BJ (cell line): ENCODE measurements at regions not wholly inside any gene's neighbourhood (a gene's known extent, or its start where the extent isn't known, plus 50 kb on each side); places are given as distances from the start of the nearest gene placed in this dataset.

ENCODE experiments used
- CTCF ChIA-PET: fragments of 350-600 bp; formaldehyde crosslinking; extraction: SDS; loops from one replicate; lab custom pipeline; 2021; ENCODE audit warnings: antibody characterized with exemption, inconsistent platforms; lab: Yijun Ruan, JAX
- POLR2A ChIA-PET: fragments of 300-600 bp; sonication (Branson Sonifier 250); formaldehyde crosslinking; extraction: SDS; loops from one replicate; lab custom pipeline; 2021; ENCODE audit warnings: antibody characterized with exemption; lab: Charles Lee
- DNase-seq: peaks from one replicate; pipeline ENCODE4 v3.0.0-alpha.2; 2011; ENCODE audit warnings: low read depth
- H3K27me3 ChIP-seq: 2 replicates; pipeline ENCODE4 v1.6.0; 2011; ENCODE audit warnings: low read length; ENCODE audit not compliant: control insufficient read depth, insufficient read depth
- H3K36me3 ChIP-seq: 2 replicates; pipeline ENCODE4 v1.5.1; 2011; ENCODE audit warnings: low read length; ENCODE audit not compliant: control insufficient read depth, insufficient read depth
- H3K4me3 ChIP-seq: 2 replicates; pipeline ENCODE4 v1.5.1; 2011; ENCODE audit warnings: low read depth, mild to moderate bottlenecking, control low read depth, low read length
- TF ChIP-seq, protein P1 (sequence below): IDR thresholded peaks from 2 replicates; pipeline ENCODE4 v1.5.1; 2011; ENCODE audit warnings: low read depth, mild to moderate bottlenecking, control low read depth, inconsistent platforms, low read length, moderate library complexity; ENCODE audit not compliant: insufficient read depth

DNA sequence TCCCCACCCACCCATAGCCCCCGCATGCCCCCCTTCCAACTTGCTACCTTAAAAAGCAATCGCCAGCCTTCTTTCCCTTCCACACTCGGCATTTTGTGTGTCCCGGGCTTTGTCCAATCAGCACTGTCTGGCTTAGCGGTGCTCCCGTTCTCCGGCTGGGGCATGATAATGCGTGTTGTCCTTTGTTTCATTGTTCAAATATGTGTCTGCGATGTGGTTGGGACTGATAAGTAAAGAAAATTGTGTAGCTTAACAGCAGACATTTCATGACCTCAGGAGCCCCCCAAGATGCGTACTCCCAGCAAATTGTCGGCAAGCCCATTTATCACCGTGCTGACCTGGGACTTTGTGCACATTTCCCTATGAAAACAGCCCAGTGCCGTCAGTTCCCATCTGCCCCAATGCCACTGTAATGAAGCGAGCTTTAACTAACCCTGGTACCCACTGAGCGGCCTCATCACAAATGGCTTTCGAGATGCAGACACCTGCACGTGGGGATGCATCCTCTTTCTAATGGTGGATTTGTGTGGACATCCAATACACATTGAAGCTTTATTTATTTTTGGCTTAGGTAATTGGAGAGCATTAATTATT is 167.0 kb upstream of the E2F8 start:
- no peak for DNase-seq
- CTCF ChIA-PET = interaction anchor here (1.1 to 2.1 kb wide), 2 partner anchors 8 to 25 kb away, joined by 3 to 14 read pairs; no protein-coding TSS in a partner anchor
- POLR2A ChIA-PET = no interaction called here
- no peaks in the 10 kb centered on the region for H3K36me3 ChIP-seq
- TF ChIP-seq, protein P1, sequence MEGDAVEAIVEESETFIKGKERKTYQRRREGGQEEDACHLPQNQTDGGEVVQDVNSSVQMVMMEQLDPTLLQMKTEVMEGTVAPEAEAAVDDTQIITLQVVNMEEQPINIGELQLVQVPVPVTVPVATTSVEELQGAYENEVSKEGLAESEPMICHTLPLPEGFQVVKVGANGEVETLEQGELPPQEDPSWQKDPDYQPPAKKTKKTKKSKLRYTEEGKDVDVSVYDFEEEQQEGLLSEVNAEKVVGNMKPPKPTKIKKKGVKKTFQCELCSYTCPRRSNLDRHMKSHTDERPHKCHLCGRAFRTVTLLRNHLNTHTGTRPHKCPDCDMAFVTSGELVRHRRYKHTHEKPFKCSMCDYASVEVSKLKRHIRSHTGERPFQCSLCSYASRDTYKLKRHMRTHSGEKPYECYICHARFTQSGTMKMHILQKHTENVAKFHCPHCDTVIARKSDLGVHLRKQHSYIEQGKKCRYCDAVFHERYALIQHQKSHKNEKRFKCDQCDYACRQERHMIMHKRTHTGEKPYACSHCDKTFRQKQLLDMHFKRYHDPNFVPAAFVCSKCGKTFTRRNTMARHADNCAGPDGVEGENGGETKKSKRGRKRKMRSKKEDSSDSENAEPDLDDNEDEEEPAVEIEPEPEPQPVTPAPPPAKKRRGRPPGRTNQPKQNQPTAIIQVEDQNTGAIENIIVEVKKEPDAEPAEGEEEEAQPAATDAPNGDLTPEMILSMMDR = no peak
- no peak overlapping the region for H3K4me3 ChIP-seq
- peaks cover 15% of the 10 kb centered on the region for H3K27me3 ChIP-seq

DNA sequence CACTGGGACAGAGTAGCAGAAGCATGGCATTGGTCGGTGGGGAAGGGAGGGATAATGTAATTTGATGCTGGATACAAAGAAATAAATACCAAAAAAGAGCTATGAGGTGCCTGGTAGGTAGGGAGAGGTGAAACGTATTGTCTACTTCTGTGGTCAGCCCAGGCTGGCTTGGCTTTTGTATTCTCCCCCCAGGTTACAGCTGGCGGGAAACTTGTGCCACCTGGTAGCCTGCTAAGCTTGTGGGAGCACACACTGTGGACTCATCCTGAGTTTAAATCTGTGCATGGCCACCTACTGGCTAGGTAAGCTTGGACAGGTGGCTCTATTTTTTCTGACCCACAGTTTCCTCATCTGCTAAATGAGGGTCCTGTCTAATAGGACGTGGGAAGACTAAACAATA is 165.2 kb upstream of the E2F8 start:
- DNase-seq = no peak
- TF ChIP-seq, protein P1 = no peak
- Histone ChIP-seq H3K27me3 (peaks cover 11% of the 10 kb centered on the region), H3K4me3 (no peak overlapping the region), H3K36me3 (no peaks in the 10 kb centered on the region)
- CTCF ChIA-PET = no interaction called here
- POLR2A ChIA-PET = no interaction called here

DNA sequence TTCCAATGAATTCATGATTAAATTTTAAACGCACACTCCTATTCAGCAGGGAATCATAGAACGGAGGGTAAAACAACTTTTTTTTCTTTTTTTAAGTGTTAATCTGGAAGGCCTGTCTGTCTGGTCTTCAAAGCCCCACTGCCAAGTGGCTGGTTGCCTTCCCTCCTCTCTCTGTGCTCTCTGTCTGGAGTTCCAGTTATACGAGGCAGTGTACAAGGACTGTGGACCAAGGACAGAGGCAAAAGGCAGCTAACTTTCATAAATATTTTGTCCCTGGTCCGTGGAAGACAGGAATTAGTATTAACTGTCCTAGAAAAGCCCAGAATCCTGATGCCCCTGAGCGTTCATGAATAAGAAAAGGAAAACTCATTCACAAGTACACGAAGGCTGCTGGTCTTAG is 164.0 kb upstream of the E2F8 start:
- no peak overlapping the region for H3K4me3 ChIP-seq
- peaks cover 12% of the 10 kb centered on the region for H3K27me3 ChIP-seq
- TF ChIP-seq, protein P1 = no peak
- ChIA-PET CTCF (no interaction called here), POLR2A (no interaction called here)
- H3K36me3 ChIP-seq = no peaks in the 10 kb centered on the region
- DNase-seq = no peak

DNA sequence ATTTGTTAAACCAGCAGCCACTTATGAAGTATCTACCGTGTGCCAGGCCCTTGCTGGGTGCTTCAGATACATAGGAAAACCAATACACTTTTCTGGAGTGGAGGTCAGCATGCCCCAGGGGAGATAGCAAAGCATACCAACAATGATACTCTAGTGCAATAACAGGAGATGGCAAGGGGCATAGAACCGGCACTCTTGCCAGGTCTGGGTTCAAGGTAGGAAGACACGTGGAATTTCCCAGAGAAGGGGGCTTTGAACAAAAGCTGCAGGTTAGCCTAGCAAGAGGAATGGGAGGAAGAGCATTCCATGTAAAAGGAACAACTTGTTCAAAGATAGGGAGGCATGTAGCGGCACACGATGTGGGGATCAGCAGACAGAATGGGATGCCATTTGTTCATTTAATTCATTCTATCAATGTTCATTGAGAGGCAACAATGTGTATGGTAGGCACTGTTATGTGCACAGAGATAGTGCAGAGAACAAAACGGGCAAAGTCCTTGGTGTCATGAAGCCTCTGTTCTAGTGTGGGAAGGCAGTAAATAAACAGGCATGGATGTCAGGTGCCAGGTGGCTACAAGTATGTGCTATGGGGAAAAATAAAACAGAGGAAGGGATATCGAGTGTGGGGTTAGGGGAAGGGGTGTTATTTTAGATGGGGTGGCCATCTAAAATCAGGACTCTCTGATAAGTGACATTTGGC is 162.6 kb upstream of the E2F8 start:
- no peak overlapping the region for H3K4me3 ChIP-seq
- H3K27me3 ChIP-seq = peaks cover 11% of the 10 kb centered on the region
- ChIA-PET CTCF (no interaction called here), POLR2A (no interaction called here)
- TF ChIP-seq, protein P1 = no peak
- DNase-seq = no peak
- no peaks in the 10 kb centered on the region for H3K36me3 ChIP-seq

DNA sequence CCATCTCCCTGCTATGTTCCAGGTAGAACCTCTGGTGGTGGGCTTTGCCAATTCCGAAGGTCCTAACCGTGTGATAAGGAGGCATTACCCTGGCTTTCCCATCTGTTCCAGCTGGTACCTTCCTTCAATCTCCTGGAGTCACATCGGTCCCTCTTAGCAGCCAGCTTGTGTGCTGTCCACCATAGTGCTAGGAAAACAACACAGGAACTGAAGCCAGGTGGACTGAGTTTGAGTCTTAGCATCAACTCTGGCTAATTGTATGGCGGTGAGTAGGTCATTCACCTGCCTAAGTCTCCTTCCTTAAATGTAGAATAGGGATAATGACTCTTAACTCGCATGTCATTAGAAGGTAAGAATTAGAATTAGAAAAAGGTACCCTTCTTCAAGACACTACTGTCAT is 159.6 kb upstream of the E2F8 start:
- Histone ChIP-seq H3K27me3 (peaks cover 9% of the 10 kb centered on the region), H3K4me3 (no peak overlapping the region), H3K36me3 (no peaks in the 10 kb centered on the region)
- TF ChIP-seq, protein P1 = no peak
- POLR2A ChIA-PET = no interaction called here
- CTCF ChIA-PET = interaction anchor here (1.3 to 2.1 kb wide), 2 partner anchors 9 to 74 kb away, joined by 5 to 14 read pairs; no protein-coding TSS in a partner anchor
- DNase-seq = no peak
